Gastroesophageal sphincter (tissue), 4 donors: ENCODE measurements at regions not wholly inside any gene's neighbourhood (a gene's known extent, or its start where the extent isn't known, plus 50 kb on each side); places are given as distances from the start of the nearest gene placed in this dataset.

ENCODE experiments used
- ATAC-seq: fragments of 150-250 bp; one replicate; pipeline ENCODE4 v1.9.1; 2016; ENCODE audit warnings: mild to moderate bottlenecking, moderate library complexity
- H3K27ac ChIP-seq, 4 donors: fragments of 200-600 bp; sonication (generic) in 3 of 4; 1 replicate in 3 of 4; 2 replicates in 1 of 4; pipeline ENCODE4 v1.5.1; 2016 to 2019
- H3K27me3 ChIP-seq: fragments of 200-600 bp; sonication (generic); one replicate; pipeline ENCODE4 v1.5.1; 2019
- H3K36me3 ChIP-seq, 2 donors: fragments of 200-600 bp; sonication (generic); one replicate each; pipeline ENCODE4 v1.5.1; 2019; ENCODE audit warnings: control low read depth in 1 of 2
- H3K4me1 ChIP-seq, 3 donors: fragments of 200-600 bp; sonication (generic); 1 replicate in 2 of 3; 2 replicates in 1 of 3; pipeline ENCODE4 v1.5.1; 2016 to 2019; ENCODE audit warnings: control low read depth in 2 of 3
- H3K4me3 ChIP-seq, 2 donors: fragments of 200-600 bp; sonication (generic); one replicate each; pipeline ENCODE4 v1.5.1; 2019; ENCODE audit warnings: mild to moderate bottlenecking in 1 of 2, moderate library complexity in 1 of 2
- H3K9me3 ChIP-seq, 3 donors: fragments of 200-600 bp; sonication (generic); one replicate each; pipeline ENCODE4 v1.5.1; 2017 to 2019; ENCODE audit warnings: control low read depth in 2 of 3
- EP300 ChIP-seq: sonication (generic); formaldehyde crosslinking; IDR thresholded peaks from one replicate; pipeline ENCODE4 v1.6.1; 2017; ENCODE audit warnings: antibody characterized with exemption, mild to moderate bottlenecking
- POLR2A ChIP-seq, 2 donors: fragments of 450-650 bp; IDR thresholded peaks; one replicate each; pipeline ENCODE4 v1.6.1; 2017; ENCODE audit warnings: antibody characterized with exemption in 2 of 2, mild to moderate bottlenecking in 2 of 2, moderate library complexity in 1 of 2
- POLR2AphosphoS5 ChIP-seq: sonication (generic); formaldehyde crosslinking; IDR thresholded peaks from one replicate; pipeline ENCODE4 v1.6.1; 2017; ENCODE audit warnings: antibody characterized with exemption
- whole genome bisulfite sequencing, 2 donors: methylation state at CpG; one replicate each; pipeline ENCODE4 v1.1.5; 2018; ENCODE audit warnings: low coverage in 1 of 2; 5-methylcytosine and 5-hydroxymethylcytosine counted together
- TF ChIP-seq, protein P1 (sequence below), 4 experiments: fragments of 200-600 bp in 2 of 4; fragments of 450-650 bp in 2 of 4; sonication (generic) in 1 of 4; IDR thresholded peaks; one replicate each; pipeline ENCODE4 v1.5.1; 2017 to 2019; ENCODE audit warnings: antibody characterized with exemption in 4 of 4, mild to moderate bottlenecking in 2 of 4, moderate library complexity in 2 of 4

DNA sequence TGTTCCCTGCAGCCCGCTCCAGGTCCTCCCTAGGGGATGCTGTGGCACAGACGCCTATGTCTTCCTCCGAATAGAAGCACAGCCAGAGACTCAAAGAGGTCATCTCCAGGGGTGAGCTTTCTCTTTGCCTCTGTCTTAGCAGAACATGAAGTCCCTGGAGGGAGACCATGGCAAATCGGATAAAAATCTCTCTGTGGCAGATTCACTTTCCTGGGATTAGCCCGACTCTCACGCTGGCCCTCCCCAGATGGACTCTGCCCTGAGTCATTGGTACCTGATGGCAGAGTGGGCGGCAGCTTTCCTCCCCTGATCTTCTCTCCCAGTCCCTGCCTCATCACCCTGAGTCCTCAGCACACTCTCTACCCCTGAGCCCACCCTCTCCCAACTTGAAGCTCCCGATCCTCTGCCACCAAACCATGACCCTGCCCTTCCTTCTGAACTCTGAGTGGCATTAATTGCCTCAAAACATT lies 58.0 kb upstream of the CCDC167 start:
- no peaks in the 10 kb centered on the region for H3K9me3 ChIP-seq
- H3K4me3 ChIP-seq = no peak overlapping the region
- no peak for ATAC-seq
- H3K27ac ChIP-seq = no peak overlapping the region
- H3K36me3 ChIP-seq = no peaks in the 10 kb centered on the region
- TF ChIP-seq POLR2AphosphoS5 (no peak), EP300 (no peak), POLR2A (IDR thresholded peaks at IDR 0.05) (no peak)
- TF ChIP-seq, protein P1, sequence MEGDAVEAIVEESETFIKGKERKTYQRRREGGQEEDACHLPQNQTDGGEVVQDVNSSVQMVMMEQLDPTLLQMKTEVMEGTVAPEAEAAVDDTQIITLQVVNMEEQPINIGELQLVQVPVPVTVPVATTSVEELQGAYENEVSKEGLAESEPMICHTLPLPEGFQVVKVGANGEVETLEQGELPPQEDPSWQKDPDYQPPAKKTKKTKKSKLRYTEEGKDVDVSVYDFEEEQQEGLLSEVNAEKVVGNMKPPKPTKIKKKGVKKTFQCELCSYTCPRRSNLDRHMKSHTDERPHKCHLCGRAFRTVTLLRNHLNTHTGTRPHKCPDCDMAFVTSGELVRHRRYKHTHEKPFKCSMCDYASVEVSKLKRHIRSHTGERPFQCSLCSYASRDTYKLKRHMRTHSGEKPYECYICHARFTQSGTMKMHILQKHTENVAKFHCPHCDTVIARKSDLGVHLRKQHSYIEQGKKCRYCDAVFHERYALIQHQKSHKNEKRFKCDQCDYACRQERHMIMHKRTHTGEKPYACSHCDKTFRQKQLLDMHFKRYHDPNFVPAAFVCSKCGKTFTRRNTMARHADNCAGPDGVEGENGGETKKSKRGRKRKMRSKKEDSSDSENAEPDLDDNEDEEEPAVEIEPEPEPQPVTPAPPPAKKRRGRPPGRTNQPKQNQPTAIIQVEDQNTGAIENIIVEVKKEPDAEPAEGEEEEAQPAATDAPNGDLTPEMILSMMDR (IDR thresholded peaks at IDR 0.05) = no peak
- H3K4me1 ChIP-seq = peaks cover 0 to 10% (median 0%) of the 10 kb centered on the region in 3 donors
- H3K27me3 ChIP-seq = peaks cover 70% of the 10 kb centered on the region
- 76 to 100% methylated on average over 1 to 6 of the region's 8 CpGs for WGBS, 2 donors

DNA sequence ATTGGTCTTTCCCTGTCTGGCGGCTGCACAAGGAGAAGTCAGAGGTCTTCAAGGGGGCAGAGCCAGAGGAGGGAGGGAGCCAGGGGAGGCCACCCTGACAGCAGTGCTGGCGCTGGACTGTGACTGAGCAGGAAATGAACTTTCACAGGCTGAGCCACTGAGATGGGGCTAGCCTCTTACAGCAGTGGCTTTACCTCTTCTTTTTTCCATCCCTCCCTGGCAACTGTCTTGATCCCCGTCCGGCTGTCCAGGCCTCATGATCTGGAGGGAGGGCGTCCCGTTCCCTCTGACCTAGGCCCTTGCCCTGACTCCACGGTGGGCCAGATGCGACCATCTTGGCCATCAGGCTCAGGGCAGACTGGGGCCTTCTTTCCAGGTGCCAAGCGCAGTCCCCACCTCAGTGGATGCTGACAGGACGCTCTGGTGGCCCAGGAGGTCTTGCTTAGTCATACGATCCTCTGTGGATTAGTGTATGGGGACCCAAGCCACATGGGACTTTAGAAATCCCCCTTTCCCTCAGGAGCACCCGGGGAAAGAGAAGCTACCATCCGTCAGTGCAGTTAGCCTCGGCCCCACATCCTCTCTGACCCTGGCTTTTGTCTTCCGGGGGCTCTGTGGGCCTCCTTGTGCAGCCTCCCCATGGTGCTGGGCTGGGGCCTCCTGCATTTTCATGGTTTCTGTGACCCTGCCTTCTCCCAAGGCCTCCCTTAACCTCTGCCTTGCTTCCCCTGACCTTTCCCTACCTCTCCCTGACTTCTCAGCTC lies 57.4 kb upstream of the CCDC167 start:
- no peaks in the 10 kb centered on the region for H3K9me3 ChIP-seq
- no peaks in the 10 kb centered on the region for H3K36me3 ChIP-seq
- no peak for ATAC-seq
- no peak overlapping the region for H3K27ac ChIP-seq
- no peak overlapping the region for H3K4me3 ChIP-seq
- 70 to 82% methylated on average over 3 to 6 of the region's 15 CpGs for WGBS, 2 donors
- TF ChIP-seq POLR2A (IDR thresholded peaks at IDR 0.05) (no peak), POLR2AphosphoS5 (no peak)
- TF ChIP-seq, protein P1 (IDR thresholded peaks at IDR 0.05) = no peak
- peaks cover 65% of the 10 kb centered on the region for H3K27me3 ChIP-seq
- peaks cover 0 to 16% (median 0%) of the 10 kb centered on the region in 3 donors for H3K4me1 ChIP-seq

DNA sequence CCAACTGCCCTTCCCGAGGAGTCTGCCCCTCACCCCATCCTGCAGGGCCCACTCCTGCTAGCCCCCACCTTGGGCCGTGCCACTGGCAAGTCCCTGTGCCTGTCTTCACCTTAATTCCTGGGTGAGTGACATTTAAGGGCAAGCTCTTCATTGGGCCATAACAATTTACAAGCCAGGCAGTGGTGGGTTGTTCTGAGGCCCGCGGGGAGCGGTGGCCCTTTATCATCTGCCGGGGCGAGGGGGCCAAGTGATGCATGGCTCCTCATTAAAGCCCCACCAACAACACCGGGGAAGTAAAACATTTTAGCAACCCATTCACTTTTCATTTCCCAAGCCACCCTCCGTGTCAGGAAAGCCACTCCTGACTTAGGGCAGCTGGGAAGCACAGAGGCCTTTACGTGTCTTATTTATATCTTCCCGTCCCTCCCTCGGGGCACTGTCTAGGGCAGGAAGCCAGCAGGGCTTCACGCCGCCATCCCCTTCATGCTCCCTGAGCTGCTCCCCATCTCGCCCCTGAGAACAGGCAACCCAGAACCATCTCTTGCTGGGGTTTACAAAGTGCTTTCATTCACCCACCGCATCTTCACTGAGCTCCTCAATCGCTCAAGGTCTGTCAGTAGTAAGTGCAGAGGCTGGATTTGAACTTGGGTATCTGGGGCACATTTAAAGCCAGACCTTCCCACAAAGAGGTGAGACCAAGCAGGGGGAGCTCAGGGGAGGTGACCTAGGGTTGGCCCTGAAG lies 55.5 kb upstream of the CCDC167 start:
- H3K27ac ChIP-seq = no peak overlapping the region
- peaks cover 61% of the 10 kb centered on the region for H3K27me3 ChIP-seq
- ATAC-seq = no peak
- no peak overlapping the region for H3K4me3 ChIP-seq
- H3K9me3 ChIP-seq = no peaks in the 10 kb centered on the region
- peaks cover 0 to 17% (median 0%) of the 10 kb centered on the region in 3 donors for H3K4me1 ChIP-seq
- no peaks in the 10 kb centered on the region for H3K36me3 ChIP-seq
- 69 to 83% methylated on average over 7 to 9 of the region's 17 CpGs for WGBS, 2 donors
- TF ChIP-seq, protein P1 (IDR thresholded peaks at IDR 0.05) = no peak
- no peak for TF ChIP-seq EP300
- TF ChIP-seq POLR2AphosphoS5 = no peak
- no peak for TF ChIP-seq POLR2A (IDR thresholded peaks at IDR 0.05)

DNA sequence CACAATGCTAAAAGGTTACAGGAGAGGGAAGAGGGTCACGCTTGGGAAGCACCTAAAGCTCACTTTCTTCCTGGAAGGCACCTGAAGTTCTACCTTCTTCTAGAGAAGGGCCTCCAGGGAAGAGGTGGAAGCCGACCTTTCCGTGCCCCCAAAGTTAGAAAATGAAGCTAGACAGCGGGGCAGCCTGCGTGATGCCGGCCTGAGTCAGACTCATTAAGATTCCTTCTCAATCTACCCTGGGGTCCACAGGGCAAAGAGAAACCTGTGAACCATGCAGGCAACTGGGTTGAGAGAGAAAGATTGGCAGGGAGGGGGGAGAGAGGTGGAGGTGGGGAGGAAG lies 54.8 kb upstream of the CCDC167 start:
- TF ChIP-seq POLR2AphosphoS5 (no peak), POLR2A (IDR thresholded peaks at IDR 0.05) (no peak), EP300 (no peak)
- TF ChIP-seq, protein P1 (IDR thresholded peaks at IDR 0.05) = no peak
- Histone ChIP-seq H3K36me3 (no peaks in the 10 kb centered on the region), H3K9me3 (no peaks in the 10 kb centered on the region), H3K4me1 (peaks cover 0 to 12% (median 0%) of the 10 kb centered on the region in 3 donors), H3K27me3 (peaks cover 57% of the 10 kb centered on the region), H3K4me3 (no peak overlapping the region), H3K27ac (no peak overlapping the region)
- ATAC-seq = no peak
- WGBS, 2 donors = 88 to 92% methylated on average over 6 of the region's 6 CpGs
